22Rv1 (cell line): ENCODE measurements at regions not wholly inside any gene's neighbourhood (a gene's known extent, or its start where the extent isn't known, plus 50 kb on each side); places are given as distances from the start of the nearest gene placed in this dataset.

Experiments used
- ZFX ChIP-seq: fragments of 450-650 bp; IDR thresholded peaks from 2 replicates; pipeline ENCODE4 v1.6.1; 2017; ENCODE audit warnings: antibody characterized with exemption, borderline replicate concordance
- TF ChIP-seq, protein P1 (sequence below): fragments of 450-650 bp; IDR thresholded peaks from 2 replicates; pipeline ENCODE4 v1.5.1; 2017; ENCODE audit warnings: mild to moderate bottlenecking

DNA sequence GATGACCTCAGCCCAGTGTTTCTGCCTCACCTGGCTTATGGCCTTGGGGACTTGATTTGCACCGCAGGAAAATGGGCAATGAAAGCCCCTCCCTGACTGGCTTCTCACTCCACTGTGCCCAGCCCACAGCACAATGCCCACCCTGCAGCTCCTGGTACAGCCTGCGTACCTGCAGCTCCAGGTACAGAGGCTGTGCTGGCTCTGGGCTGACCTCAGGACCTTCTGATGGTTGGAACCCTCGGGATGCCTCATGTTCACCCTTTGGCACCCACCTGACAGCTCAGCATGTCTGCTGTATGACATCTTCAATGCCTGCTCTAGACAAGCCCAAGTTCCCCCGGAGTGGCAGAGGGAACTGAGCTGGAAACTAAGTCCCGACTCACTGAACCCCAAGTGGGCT, 87.1 kb downstream of the ALG10 start:
- TF ChIP-seq, protein P1, sequence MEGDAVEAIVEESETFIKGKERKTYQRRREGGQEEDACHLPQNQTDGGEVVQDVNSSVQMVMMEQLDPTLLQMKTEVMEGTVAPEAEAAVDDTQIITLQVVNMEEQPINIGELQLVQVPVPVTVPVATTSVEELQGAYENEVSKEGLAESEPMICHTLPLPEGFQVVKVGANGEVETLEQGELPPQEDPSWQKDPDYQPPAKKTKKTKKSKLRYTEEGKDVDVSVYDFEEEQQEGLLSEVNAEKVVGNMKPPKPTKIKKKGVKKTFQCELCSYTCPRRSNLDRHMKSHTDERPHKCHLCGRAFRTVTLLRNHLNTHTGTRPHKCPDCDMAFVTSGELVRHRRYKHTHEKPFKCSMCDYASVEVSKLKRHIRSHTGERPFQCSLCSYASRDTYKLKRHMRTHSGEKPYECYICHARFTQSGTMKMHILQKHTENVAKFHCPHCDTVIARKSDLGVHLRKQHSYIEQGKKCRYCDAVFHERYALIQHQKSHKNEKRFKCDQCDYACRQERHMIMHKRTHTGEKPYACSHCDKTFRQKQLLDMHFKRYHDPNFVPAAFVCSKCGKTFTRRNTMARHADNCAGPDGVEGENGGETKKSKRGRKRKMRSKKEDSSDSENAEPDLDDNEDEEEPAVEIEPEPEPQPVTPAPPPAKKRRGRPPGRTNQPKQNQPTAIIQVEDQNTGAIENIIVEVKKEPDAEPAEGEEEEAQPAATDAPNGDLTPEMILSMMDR: no peak
- no peak for TF ChIP-seq ZFX
